ENCODE measurements at regions not wholly inside any gene's neighbourhood (a gene's known extent, or its start where the extent isn't known, plus 50 kb on each side); places are given as distances from the start of the nearest gene placed in this dataset.

DNA sequence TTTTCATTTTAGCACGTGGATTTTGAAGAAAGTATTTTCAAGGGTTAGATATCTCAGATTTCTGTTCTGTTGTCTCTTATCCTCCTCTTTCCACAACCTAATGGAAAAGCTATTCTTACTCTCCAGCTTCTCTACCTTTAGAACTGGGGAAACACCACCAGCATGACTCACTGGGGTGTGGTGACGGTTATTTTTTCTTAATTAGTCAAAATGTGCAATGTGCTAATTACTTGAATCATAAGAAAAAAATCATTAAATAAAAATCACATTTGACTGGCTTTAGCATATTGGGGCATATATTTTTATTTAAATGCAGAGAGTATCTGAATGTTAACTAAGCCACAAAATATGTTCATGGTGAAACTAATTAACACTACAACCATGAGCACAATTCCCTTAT is 570.7 kb upstream of the AGTR1 start:
- DNase-seq (ENCODE audit: low read depth in 3 of 3, low spot score in 2 of 3): no peak

DNA sequence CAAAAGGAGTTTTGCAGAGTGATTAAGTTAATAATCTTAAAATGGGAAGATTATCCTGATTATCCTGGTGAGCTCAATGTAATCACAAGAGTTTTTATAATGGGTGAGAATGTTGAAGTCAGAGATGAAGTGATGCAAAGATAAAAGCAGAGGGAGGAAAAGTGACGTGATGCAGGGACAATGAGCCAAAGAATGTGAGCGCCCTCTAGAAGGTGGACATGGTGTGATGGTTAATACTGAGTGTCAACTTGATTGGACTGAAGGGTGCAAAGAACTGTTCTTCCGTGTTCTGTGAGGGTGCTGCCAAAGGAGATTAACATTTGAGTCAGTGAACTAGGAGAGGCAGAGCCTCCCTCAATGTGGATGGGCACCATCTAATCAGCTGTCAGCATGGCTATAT is 569.6 kb upstream of the AGTR1 start:
- no peak for DNase-seq (ENCODE audit: low read depth in 3 of 3, low spot score in 2 of 3)

DNA sequence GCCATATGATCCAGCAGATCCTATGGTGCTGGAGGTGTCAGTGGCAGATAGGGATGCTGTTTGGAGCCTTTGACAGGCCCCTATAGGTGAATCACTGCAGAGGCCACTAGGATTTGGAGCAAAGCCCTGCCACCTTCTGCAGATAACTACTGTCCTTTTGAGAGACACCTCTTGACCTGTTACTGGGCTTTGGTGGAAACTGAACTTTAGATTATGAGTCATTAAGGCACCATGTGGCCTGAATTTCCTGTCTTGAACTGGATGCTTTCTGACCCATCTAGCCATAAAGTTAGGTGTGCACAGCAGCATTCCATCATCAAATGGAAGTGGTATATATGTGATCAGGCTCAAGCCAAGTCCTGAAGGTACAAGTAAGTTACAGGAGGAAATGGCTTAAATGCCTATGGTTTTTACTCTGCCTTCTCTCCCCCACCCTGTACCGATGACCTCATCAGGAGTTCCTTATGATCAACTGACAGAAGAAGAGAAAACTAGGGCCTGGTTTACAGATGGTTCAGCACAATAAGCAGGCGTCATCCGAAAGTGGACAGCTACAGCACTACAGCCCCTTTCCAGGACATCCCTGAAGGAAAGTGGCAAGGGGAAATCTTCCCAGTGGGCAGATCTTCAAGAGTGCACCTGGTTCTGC is 565.6 kb upstream of the AGTR1 start:
- no peak for DNase-seq (ENCODE audit: low read depth in 3 of 3, low spot score in 2 of 3)

DNA sequence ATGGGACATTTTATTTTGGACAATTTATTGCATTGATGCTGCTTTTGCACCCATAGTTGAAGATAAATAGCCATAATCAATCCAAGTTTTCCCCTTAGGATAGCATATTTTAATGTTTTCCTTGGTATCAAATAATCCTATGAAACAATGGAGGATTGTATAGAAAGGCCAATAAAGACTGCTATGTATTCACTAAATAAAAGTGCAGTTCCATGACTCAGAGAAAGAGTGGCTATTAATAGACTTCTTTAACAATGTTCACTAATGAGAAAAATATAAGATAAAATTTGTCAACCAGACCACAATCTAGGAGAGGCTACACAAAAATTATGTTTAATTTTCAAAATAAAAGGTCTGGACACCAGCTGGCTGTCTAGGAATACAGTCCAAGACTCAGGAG is 560.9 kb upstream of the AGTR1 start:
- DNase-seq (ENCODE audit: low read depth in 3 of 3, low spot score in 2 of 3): no peak

DNA sequence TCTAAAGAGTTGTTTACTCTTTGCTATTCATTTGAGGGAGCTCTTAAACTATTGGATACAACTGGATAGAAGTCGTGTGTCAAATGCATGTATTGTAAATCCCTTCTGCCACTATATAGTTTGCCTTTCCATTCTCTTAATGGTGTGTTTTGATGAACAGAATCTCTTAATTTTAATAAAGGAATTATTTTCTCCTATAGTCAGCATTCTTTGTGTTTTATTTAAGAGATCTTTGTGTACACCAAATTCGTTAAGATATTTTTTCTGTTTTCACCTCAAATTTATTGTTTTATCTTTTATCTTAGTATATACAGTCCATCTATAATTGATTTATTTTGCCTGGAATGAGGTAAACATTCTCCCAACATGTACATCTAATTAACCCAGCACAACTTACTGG is 551.5 kb upstream of the AGTR1 start:
- no peak for DNase-seq (ENCODE audit: low read depth in 3 of 3, low spot score in 2 of 3)

DNA sequence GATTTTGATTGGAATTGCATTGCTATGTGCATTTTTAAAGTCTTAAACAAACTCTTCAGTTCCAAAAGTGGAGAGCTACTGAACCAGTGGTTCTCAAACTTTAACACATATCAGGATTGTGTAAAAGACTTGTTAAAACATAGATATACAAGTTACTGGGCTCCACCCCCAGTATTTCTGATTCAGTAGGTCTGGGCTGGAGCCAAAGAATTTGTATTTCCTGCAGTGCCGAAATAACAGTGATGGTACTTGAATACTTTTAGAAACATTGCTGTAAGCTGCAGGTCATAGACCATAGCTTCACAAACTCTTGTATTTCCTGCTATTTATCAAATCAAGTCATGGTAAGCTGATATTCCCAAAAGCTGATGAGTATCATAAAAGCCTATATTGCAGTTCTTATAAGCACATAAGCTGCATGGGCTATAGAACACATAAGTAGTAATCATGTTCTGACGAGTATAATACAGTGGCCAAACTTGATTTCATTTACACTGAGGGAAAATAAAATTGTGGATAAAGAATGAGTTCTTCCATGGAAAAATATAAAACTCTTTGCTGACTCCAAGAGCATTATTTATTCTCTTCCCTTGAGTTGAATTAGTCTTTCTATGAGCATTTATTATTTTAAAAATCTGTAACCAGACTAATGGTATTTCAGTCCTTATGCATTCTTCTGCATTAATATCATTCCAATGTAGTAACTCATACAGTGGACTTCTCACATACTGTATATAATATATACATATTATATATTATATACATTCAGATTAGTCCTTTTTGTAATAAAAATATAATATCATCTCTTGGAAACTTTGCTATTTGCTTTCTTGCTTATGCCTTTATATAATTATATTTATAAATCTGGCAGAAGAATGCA is 550.5 kb upstream of the AGTR1 start:
- DNase-seq (ENCODE audit: low read depth in 3 of 3, low spot score in 2 of 3): peak in 1 of 3 donors; percentile 2

DNA sequence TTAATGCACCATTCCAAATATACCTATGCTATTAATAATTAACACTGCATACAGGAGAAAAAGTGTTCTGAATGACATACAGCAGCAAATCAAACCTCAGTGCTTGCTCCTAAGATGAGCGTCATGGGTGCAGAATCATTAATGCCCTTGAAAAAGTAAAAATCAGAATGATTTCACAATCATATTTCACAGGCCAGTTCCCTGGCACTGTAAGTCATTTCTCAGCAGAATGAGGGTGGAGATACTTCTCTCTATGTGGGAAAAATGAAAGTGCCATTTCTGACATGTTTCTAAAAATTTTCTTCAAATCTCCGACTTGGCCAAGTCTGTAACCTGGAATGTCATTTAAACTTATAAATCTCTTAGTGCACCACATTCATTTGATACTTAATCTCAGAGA is 549.8 kb upstream of the AGTR1 start:
- no peak for DNase-seq (ENCODE audit: low read depth in 3 of 3, low spot score in 2 of 3)

DNA sequence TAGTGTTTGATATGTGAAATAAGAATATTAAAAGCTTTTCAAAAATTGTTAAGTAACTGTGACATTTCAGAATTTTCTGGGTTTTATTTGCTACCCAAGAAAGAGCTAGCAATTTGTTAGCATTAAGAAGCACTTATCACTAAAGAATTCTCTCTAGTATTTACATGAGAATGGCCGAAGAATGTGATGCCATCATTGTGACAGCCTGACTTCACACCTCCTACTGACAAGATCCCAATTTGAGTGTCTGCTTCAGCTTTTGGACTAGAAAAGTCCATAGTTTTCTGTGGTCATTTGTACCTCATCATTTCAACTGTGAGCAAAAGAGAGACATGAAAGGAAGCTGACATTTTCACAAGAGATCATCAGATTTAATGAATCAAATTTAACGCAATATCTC is 548.1 kb upstream of the AGTR1 start:
- no peak for DNase-seq (ENCODE audit: low read depth in 3 of 3, low spot score in 2 of 3)

DNA sequence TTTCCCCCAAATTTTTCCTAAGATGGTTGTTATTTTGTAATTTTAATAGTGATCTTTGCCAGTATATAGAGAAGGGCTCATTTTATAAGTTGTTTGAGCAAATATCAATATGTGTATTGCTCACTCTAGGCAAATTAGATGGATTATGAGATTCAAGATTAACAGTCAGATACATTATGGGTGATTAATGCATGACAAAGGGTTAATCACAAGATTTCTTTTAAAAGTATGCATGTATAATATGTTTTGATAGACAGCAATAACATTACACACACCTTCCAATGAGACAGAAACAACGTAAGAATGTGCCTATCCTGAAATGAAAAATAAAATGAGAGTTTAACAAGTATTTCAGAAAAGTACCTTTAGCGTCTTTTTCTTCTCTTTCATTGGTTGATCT is 547.6 kb upstream of the AGTR1 start:
- DNase-seq (ENCODE audit: low read depth in 3 of 3, low spot score in 2 of 3): no peak

DNA sequence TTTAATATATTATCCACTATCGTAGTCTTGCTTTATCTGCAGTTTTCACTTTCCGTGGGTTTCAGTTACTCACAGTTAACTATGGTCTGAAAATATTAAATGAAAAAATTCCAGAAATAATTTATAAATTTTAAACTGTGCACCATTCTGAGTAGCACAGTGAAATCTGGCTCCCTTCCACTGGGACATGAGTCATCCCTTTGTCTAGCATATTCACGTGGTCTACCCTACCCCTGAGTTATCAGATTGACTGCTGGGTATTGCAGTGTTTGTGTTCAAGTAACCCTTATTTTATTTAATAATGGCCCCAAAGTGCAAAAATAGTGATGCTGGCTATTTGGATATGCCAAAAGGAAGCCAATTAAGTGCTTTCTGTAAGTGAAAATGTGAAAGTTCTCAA is 539.5 kb upstream of the AGTR1 start:
- no peak for DNase-seq (ENCODE audit: low read depth in 3 of 3, low spot score in 2 of 3)

DNA sequence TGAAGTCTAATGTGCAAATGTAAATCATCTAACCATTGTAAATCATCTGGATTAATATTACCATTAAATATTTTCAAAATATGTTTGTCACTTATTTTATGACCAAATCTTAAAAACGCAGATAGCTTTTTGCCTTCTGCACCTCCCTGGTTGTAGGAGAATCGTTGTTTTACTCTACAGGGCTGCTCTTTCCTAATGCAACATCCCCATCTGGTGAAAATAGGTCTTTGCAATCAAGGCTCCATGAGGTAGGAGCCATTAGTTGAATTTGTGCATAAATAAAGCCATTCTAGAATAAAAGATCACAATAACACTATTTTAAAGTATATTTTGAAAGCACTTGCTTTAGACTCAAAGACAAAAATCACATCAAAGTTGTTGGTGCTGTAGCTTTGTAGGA is 535.6 kb upstream of the AGTR1 start:
- no peak for DNase-seq (ENCODE audit: low read depth in 3 of 3, low spot score in 2 of 3)

DNA sequence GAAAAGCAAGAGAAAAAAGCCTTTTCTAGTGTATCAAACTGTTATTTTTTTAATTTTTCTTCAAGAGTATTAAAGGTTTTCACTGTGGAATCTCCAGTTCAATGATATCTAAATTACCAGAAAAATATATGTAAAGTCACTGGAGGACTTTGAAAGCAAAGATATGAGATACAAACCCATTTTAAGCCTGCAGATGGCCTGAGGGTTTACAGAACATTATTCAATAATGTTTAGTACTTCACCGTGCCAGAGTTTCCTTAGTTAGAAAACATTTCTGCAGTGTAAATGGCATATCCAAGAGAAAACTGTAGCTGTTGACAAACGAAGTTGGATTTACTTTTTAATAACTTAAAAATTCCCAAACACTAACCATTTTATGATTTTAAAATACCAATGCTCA is 529.4 kb upstream of the AGTR1 start:
- DNase-seq (ENCODE audit: low read depth in 3 of 3, low spot score in 2 of 3): no peak

DNA sequence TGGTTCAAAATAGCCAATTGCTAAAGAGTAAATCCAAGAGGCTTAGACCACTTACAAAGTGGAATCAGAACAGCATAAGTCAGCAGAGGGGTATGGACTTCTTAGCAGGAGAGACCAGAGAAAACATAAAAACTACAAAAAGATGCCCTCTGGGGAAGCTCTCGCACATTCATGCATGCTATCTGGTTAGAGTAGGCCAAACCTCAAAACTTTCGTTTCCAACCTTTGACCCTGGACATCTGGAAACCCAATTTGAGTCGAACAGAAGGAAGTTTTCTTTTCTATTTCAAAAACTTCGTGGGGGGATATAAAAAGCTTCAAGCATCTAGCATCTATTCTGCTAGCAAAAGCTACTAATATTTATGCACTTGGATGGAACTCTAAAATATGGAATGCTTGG is 523.9 kb upstream of the AGTR1 start:
- DNase-seq (ENCODE audit: low read depth in 3 of 3, low spot score in 2 of 3): peak in 1 of 3 donors; percentile 4

DNA sequence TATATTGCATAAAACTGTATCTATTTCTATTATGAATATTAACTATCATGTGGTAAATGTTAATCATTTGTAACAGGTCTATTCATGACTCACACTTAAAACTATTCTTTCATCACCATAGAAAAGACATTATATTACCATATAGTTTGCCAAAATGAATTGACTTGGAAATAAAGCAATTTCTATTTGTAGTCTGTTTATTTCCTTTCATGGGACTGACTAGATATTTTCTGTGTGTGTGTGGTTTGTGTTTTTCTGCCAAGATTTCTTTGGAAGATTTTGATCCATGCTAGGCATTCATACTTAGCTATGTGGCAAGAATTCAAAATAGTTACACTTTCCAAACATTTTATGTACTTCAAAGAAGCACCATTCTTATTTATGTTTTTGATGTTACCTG is 522.5 kb upstream of the AGTR1 start:
- DNase-seq (ENCODE audit: low read depth in 3 of 3, low spot score in 2 of 3): no peak

DNA sequence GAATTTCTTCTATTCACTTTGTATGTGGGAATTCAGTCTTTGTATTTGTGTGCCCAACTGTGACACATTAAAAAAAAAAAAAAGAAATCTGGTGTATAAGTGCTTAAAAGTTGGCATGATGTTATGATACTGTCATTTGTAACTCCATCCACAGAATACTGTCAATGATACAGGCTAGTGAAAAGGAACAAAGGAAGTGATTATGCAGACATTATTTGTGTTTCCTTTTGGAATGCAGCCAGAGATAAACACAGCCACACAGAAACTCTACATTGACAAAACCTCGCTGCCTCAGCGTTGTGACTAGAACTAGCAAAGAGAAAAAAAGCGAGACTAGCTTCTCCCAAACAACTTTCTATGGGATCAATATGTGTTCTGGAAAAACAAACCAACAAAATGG is 519.2 kb upstream of the AGTR1 start:
- DNase-seq (ENCODE audit: low read depth in 3 of 3, low spot score in 2 of 3): no peak

DNA sequence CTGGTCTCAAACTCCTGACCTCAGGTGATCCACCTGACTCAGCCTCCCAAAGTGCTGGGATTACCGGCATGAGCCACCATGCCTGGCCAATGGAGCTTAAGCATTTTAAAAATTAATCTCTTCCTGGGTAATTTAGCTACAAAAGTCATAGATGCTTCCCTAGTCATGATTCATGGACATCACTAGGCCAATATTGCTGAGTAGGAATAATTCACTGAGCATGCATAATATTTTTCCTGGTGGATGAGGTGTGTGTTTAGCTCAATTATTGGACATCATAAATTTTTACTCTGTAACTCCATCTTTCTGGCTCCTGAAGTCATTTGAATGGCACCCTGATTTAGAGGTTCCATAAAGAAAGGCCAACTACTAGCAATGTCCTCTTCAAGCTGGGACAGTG is 512.9 kb upstream of the AGTR1 start:
- no peak for DNase-seq (ENCODE audit: low read depth in 3 of 3, low spot score in 2 of 3)

DNA sequence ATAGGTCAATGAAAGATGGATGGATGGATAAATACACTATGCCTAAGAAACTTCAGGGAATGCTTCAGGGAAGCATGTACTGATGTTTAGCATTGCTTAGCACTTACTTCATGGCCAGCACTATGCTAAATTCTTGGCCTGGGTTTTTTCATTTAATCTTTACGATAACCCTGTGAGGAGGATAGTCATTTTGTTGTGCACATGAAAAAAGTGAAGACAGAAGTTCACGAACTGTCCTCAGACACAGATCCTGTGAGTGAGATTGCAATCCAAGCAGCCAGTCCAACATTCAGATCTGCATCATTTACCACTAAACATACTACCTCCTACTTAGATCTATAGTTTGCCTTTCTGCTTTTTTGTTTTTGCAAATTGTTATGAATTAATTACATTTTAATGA is 510.8 kb upstream of the AGTR1 start:
- no peak for DNase-seq (ENCODE audit: low read depth in 3 of 3, low spot score in 2 of 3)

DNA sequence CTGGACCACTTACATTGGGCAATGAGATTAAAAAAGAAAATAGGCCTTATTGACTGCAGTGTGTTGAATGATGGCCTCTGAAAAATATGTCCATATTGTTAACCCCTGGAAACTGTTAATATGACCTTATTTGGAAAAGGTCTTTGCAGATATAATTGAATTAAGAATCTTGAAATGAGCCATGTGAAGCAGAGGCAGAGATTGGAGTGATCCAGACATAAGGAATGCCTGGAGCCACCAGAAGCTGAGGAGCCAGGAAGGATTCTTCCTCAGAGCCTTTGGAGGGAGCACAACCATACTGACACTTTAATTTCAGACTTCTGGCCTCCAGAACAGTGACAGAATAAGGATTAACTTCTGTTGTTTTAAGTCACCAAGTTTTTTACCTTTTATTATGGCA is 510.4 kb upstream of the AGTR1 start:
- no peak for DNase-seq (ENCODE audit: low read depth in 3 of 3, low spot score in 2 of 3)

DNA sequence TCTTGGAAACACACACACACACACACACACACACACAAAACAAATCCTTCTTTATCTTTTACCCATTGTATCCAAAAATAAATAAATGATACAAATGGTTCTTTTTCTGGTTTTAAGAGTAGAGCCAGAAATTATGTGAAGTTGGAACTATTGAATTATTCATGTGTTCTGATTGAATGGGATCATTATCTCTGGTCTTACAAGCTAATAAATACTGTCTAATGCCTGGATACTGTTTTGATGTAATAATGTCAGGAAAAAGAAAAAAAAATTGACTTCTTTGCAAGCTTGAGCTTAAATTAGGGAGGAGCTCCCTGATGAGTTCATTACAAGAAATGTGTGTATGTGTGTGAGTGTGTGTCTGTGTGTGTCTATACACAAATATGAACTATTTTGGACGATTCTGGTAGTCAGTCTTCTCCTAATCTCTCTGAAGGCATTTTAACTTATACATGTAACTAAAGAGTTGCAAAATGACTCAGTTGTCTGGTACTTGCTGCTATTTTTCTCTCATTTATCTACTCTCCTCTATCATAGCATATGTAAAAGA is 507.2 kb upstream of the AGTR1 start:
- no peak for DNase-seq (ENCODE audit: low read depth in 3 of 3, low spot score in 2 of 3)

DNA sequence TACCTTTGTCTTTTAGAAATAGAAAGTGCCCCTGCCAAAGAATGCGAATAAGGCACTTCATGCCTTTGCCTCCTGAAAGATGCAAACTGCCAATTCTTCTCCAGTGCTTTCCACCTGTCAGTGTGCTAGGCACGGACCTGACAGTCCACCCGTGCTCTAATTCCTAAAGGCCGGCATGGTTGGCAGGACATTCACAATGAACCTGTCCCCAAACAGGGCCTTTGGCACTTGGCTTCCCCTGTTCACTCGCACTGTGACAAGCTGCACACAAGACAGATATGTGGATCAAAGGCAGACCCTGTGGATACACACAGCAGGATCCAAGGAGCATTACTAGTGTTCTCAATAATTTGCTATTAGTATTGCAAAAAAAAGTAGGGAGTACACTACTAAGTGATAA is 505.7 kb upstream of the AGTR1 start:
- no peak for DNase-seq (ENCODE audit: low read depth in 3 of 3, low spot score in 2 of 3)

DNA sequence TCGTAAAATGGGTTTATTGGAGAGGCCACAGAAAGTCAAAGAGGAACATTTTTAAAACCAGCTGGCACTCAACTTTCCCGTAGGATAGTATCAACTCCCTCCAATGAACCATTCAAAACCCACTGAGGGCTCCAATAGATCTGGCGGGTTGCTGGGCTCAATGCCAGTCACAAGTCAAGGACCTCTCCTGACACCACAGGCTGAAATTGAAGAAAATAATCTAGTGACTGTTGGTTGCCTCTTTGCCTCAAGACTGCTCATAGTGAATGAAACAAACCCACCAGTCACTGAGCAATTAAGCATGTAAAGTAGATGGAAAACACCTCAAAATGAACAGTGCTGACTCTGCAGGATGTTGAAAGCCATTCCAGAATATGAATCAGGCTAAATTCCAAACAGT is 500.6 kb upstream of the AGTR1 start:
- no peak for DNase-seq (ENCODE audit: low read depth in 3 of 3, low spot score in 2 of 3)

DNA sequence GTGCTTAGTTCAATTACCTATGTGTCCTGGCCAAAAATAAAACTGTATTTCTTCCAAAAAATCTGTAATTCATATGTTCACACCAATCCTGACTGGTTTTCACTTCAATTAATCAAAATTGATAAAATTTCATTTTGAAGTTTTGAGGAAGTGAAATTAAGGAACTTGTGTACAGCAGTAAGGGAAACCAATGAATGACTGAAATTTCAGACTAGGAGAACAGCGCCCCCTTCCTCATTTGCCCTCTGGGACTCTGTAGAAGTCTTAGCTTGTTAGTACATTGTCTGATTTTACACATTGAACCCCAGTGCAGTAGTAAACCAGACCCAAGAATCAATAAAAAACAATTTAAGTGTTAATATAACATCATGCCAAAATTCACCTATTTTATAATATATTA is 495.3 kb upstream of the AGTR1 start:
- DNase-seq (ENCODE audit: low read depth in 3 of 3, low spot score in 2 of 3): no peak
